ENCODE measurements at regions not wholly inside any gene's neighbourhood (a gene's known extent, or its start where the extent isn't known, plus 50 kb on each side); places are given as distances from the start of the nearest gene placed in this dataset.

DNA sequence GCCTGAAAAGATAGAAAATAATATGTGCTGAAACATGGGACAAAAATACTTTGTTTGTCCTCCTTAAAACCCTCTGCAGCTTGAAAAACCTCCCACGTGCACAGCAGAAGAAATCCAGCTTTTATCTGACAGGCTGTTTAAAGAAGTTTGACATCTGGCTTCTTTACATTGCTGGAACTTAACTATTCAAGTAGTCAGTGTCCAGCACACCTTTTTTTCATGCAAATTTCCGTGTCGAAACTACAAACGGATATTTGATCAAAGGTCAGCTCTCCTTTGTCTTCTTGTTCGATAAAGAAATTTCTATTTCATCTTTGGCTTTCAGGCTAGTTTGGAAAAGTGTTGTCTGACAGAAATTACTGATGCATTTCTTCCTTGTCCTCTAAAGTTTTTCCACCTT lies 66.8 kb upstream of the KBTBD8 start:
- no peak for ATAC-seq
- Histone ChIP-seq H3K79me2 (ENCODE audit: insufficient read depth, low read length) (no peaks in the 10 kb centered on the region), H3K4me3 (replicated peaks in 1 of 2; ENCODE audit: low read depth in 1 of 2, low read length in 2 of 2) (no peak overlapping the region), H3K36me3 (ENCODE audit: control insufficient read depth in 1 of 2, insufficient read depth in 2 of 2, low read length in 2 of 2) (no peaks in the 10 kb centered on the region), H3K9me3 (ENCODE audit: control insufficient read depth in 1 of 2, insufficient read depth in 1 of 2, low read depth in 1 of 2, low read length in 2 of 2) (no peaks in the 10 kb centered on the region), H3K4me1 (ENCODE audit: control insufficient read depth in 1 of 2, insufficient read depth in 2 of 2, low read length in 2 of 2) (no peaks in the 10 kb centered on the region), H3K27me3 (ENCODE audit: insufficient read depth, low read length) (peaks cover 34% of the 10 kb centered on the region), H2AFZ (ENCODE audit: low read depth, low read length, poor library complexity, severe bottlenecking) (no peak overlapping the region), H3K9me2 (ENCODE audit: insufficient read depth) (no peaks in the 10 kb centered on the region), H4K20me1 (ENCODE audit: insufficient read depth) (no peaks in the 10 kb centered on the region), H3K9ac (ENCODE audit: low read length) (no peak overlapping the region), H3K27ac (ENCODE audit: low read depth, low read length) (no peak overlapping the region), H3K4me2 (ENCODE audit: low read length) (no peak overlapping the region)
- DNase-seq (ENCODE audit: low read depth, low spot score), result no peak
- POLR2A ChIA-PET, result interaction anchor here (0.6 kb wide), 1 partner anchor 9 kb away, joined by 3 read pairs; no protein-coding TSS in a partner anchor
- CTCF ChIA-PET, result interaction anchor here (2.0 kb wide), 1 partner anchor 183 kb away, joined by 4 read pairs; no protein-coding TSS in a partner anchor
- RAD21 ChIA-PET (ENCODE audit: low non-redundant PET in 1 of 2, low total read pairs in 2 of 2, uncharacterized antibody in 2 of 2, unreplicated experiment in 2 of 2), result no interaction called here
- TF ChIP-seq, protein P1, sequence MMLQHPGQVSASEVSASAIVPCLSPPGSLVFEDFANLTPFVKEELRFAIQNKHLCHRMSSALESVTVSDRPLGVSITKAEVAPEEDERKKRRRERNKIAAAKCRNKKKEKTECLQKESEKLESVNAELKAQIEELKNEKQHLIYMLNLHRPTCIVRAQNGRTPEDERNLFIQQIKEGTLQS (IDR thresholded peaks at IDR 0.05), result no peak
- TF ChIP-seq SP1 (IDR thresholded peaks at IDR 0.05; ENCODE audit: low read depth), result no peak
- TF ChIP-seq EGR1 (IDR thresholded peaks at IDR 0.05; ENCODE audit: low read depth), result no peak
- TF ChIP-seq YY1 (IDR thresholded peaks at IDR 0.05; ENCODE audit: extremely low read depth, insufficient replicate concordance, low read depth, low read length), result no peak
- no peak for TF ChIP-seq ELF1 (IDR thresholded peaks at IDR 0.05; ENCODE audit: borderline replicate concordance, low read depth)
- TF ChIP-seq, protein P2, sequence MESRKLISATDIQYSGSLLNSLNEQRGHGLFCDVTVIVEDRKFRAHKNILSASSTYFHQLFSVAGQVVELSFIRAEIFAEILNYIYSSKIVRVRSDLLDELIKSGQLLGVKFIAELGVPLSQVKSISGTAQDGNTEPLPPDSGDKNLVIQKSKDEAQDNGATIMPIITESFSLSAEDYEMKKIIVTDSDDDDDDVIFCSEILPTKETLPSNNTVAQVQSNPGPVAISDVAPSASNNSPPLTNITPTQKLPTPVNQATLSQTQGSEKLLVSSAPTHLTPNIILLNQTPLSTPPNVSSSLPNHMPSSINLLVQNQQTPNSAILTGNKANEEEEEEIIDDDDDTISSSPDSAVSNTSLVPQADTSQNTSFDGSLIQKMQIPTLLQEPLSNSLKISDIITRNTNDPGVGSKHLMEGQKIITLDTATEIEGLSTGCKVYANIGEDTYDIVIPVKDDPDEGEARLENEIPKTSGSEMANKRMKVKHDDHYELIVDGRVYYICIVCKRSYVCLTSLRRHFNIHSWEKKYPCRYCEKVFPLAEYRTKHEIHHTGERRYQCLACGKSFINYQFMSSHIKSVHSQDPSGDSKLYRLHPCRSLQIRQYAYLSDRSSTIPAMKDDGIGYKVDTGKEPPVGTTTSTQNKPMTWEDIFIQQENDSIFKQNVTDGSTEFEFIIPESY (IDR thresholded peaks at IDR 0.05; ENCODE audit: extremely low read depth, insufficient replicate concordance, low read length), result no peak
- TF ChIP-seq CEBPB (IDR thresholded peaks at IDR 0.05; ENCODE audit: low read depth), result no peak
- no peak for TF ChIP-seq EZH2phosphoT487 (IDR thresholded peaks at IDR 0.05; ENCODE audit: borderline replicate concordance)
- no peak for TF ChIP-seq JUND (IDR thresholded peaks at IDR 0.05)
- no peak for TF ChIP-seq TCF7L2 (IDR thresholded peaks at IDR 0.05; ENCODE audit: borderline replicate concordance, extremely low read depth, insufficient read depth, insufficient read length)
- TF ChIP-seq POLR2AphosphoS5 (IDR thresholded peaks at IDR 0.05; ENCODE audit: low read depth, low read length), result no peak
- TF ChIP-seq POLR2A (IDR thresholded peaks at IDR 0.05; ENCODE audit: borderline replicate concordance, extremely low read depth, insufficient read depth, insufficient read length), result no peak
- TF ChIP-seq ZFX (IDR thresholded peaks at IDR 0.05), result no peak
- TF ChIP-seq SIN3A (IDR thresholded peaks at IDR 0.05; ENCODE audit: low read depth), result no peak
- no peak for TF ChIP-seq CBX3 (IDR thresholded peaks at IDR 0.05; ENCODE audit: low read depth)
- TF ChIP-seq ZNF274 (IDR thresholded peaks at IDR 0.05; ENCODE audit: low read depth, low read length), result no peak
- TF ChIP-seq, protein P3, sequence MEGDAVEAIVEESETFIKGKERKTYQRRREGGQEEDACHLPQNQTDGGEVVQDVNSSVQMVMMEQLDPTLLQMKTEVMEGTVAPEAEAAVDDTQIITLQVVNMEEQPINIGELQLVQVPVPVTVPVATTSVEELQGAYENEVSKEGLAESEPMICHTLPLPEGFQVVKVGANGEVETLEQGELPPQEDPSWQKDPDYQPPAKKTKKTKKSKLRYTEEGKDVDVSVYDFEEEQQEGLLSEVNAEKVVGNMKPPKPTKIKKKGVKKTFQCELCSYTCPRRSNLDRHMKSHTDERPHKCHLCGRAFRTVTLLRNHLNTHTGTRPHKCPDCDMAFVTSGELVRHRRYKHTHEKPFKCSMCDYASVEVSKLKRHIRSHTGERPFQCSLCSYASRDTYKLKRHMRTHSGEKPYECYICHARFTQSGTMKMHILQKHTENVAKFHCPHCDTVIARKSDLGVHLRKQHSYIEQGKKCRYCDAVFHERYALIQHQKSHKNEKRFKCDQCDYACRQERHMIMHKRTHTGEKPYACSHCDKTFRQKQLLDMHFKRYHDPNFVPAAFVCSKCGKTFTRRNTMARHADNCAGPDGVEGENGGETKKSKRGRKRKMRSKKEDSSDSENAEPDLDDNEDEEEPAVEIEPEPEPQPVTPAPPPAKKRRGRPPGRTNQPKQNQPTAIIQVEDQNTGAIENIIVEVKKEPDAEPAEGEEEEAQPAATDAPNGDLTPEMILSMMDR (IDR thresholded peaks at IDR 0.05 in 2 of 3, conservative IDR thresholded peaks at IDR 0.05 in 1 of 3; ENCODE audit: borderline replicate concordance in 1 of 3, insufficient read depth in 1 of 3, low read depth in 2 of 3, low read length in 2 of 3), result no peak
- TF ChIP-seq EZH2 (IDR thresholded peaks at IDR 0.05), result no peak
- no peak for TF ChIP-seq RAD21 (IDR thresholded peaks at IDR 0.05; ENCODE audit: low read depth)
- TF ChIP-seq, protein P4, sequence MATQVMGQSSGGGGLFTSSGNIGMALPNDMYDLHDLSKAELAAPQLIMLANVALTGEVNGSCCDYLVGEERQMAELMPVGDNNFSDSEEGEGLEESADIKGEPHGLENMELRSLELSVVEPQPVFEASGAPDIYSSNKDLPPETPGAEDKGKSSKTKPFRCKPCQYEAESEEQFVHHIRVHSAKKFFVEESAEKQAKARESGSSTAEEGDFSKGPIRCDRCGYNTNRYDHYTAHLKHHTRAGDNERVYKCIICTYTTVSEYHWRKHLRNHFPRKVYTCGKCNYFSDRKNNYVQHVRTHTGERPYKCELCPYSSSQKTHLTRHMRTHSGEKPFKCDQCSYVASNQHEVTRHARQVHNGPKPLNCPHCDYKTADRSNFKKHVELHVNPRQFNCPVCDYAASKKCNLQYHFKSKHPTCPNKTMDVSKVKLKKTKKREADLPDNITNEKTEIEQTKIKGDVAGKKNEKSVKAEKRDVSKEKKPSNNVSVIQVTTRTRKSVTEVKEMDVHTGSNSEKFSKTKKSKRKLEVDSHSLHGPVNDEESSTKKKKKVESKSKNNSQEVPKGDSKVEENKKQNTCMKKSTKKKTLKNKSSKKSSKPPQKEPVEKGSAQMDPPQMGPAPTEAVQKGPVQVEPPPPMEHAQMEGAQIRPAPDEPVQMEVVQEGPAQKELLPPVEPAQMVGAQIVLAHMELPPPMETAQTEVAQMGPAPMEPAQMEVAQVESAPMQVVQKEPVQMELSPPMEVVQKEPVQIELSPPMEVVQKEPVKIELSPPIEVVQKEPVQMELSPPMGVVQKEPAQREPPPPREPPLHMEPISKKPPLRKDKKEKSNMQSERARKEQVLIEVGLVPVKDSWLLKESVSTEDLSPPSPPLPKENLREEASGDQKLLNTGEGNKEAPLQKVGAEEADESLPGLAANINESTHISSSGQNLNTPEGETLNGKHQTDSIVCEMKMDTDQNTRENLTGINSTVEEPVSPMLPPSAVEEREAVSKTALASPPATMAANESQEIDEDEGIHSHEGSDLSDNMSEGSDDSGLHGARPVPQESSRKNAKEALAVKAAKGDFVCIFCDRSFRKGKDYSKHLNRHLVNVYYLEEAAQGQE (IDR thresholded peaks at IDR 0.05; ENCODE audit: low read depth), result no peak
- intact Hi-C loops (cut with micrococcal nuclease), result no loop called here
- no TSS peak for BruUV-seq (replicated peaks)

Measured in HCT116 (cell line).